ENCODE measurements at regions not wholly inside any gene's neighbourhood (a gene's known extent, or its start where the extent isn't known, plus 50 kb on each side); places are given as distances from the start of the nearest gene placed in this dataset.
"Not testable (repeated sequence)": the region's sequence is repeated elsewhere in the genome, so short reads cannot be mapped to it uniquely, and the experiment has no call there.

- ATAC-seq (no peak), DNase-seq (ENCODE audit: low read depth, low spot score) (no peak)
- no TSS peak for BruUV-seq (replicated peaks)
- in situ Hi-C loops (cut with HindIII; ENCODE audit: low pct_unique_long_range_greater_than_20kb, low sequenced_read_pairs) (no loop called here), intact Hi-C loops (cut with micrococcal nuclease; ENCODE audit: unreplicated experiment) (no loop called here)
- ChIA-PET POLR2A (no interaction called here), CTCF (no interaction called here)
- TF ChIP-seq SIN3A (IDR thresholded peaks at IDR 0.05; ENCODE audit: borderline replicate concordance, insufficient read depth, low read depth, low read length) (no peak), POLR2AphosphoS5 (IDR thresholded peaks at IDR 0.05; ENCODE audit: low read depth, low read length) (no peak), TCF7L2 (IDR thresholded peaks at IDR 0.05; ENCODE audit: low read depth, low read length) (no peak), CTCF (IDR thresholded peaks at IDR 0.05) (no peak), REST (IDR thresholded peaks at IDR 0.05; ENCODE audit: insufficient read depth in 1 of 2, low read depth in 2 of 2, low read length in 1 of 2) (no peak)
- no peaks in the 10 kb centered on the region for H3K4me1 ChIP-seq (ENCODE audit: control insufficient read depth, insufficient read depth, low read length)
- H3K27me3 ChIP-seq (ENCODE audit: control insufficient read depth, insufficient read depth, low read length), result no peaks in the 10 kb centered on the region
- no peak overlapping the region for H3K4me3 ChIP-seq (ENCODE audit: low read depth in 2 of 2, low read length in 2 of 2)
- H3K9me3 ChIP-seq (ENCODE audit: control insufficient read depth, insufficient read depth, low read depth, low read length), result no peaks in the 10 kb centered on the region
- H3K36me3 ChIP-seq (ENCODE audit: control insufficient read depth, insufficient read depth, low read length), result no peaks in the 10 kb centered on the region
- no peak overlapping the region for H3K27ac ChIP-seq (ENCODE audit: low read length)
Observed at GRCh38 chr15:20295238-20295811, 246.3 kb downstream of the GOLGA6L6 start.

- TF ChIP-seq TCF7L2 (IDR thresholded peaks at IDR 0.05; ENCODE audit: low read depth, low read length) (no peak), POLR2AphosphoS5 (IDR thresholded peaks at IDR 0.05; ENCODE audit: low read depth, low read length) (no peak), SIN3A (IDR thresholded peaks at IDR 0.05; ENCODE audit: borderline replicate concordance, insufficient read depth, low read depth, low read length) (no peak), REST (IDR thresholded peaks at IDR 0.05; ENCODE audit: insufficient read depth in 1 of 2, low read depth in 2 of 2, low read length in 1 of 2) (no peak)
- intact Hi-C loops (cut with micrococcal nuclease; ENCODE audit: unreplicated experiment), result no loop called here
- Histone ChIP-seq H3K27me3 (ENCODE audit: control insufficient read depth, insufficient read depth, low read length) (no peaks in the 10 kb centered on the region), H3K4me1 (ENCODE audit: control insufficient read depth, insufficient read depth, low read length) (no peaks in the 10 kb centered on the region), H3K36me3 (ENCODE audit: control insufficient read depth, insufficient read depth, low read length) (no peaks in the 10 kb centered on the region), H3K4me3 (ENCODE audit: low read depth in 2 of 2, low read length in 2 of 2) (no peak overlapping the region), H3K27ac (ENCODE audit: low read length) (no peak overlapping the region), H3K9me3 (ENCODE audit: control insufficient read depth, insufficient read depth, low read depth, low read length) (no peaks in the 10 kb centered on the region)
- no TSS peak for BruUV-seq (replicated peaks)
- DNase-seq (ENCODE audit: low read depth, low spot score) (no peak), ATAC-seq (no peak)
- in situ Hi-C loops (cut with HindIII; ENCODE audit: low pct_unique_long_range_greater_than_20kb, low sequenced_read_pairs), result no loop called here
- ChIA-PET CTCF (no interaction called here), POLR2A (no interaction called here)
Observed at GRCh38 chr15:20294651-20295237, 246.9 kb downstream of the GOLGA6L6 start.

- H3K27me3 ChIP-seq (ENCODE audit: control insufficient read depth, insufficient read depth, low read length); intact Hi-C loops (cut with micrococcal nuclease; ENCODE audit: unreplicated experiment); H3K4me1 ChIP-seq (ENCODE audit: control insufficient read depth, insufficient read depth, low read length); H3K27ac ChIP-seq (ENCODE audit: low read length); H3K9me3 ChIP-seq (ENCODE audit: control insufficient read depth, insufficient read depth, low read depth, low read length); in situ Hi-C loops (cut with HindIII; ENCODE audit: low pct_unique_long_range_greater_than_20kb, low sequenced_read_pairs); H3K36me3 ChIP-seq (ENCODE audit: control insufficient read depth, insufficient read depth, low read length); CTCF ChIA-PET; BruUV-seq (replicated peaks); ATAC-seq; DNase-seq (ENCODE audit: low read depth, low spot score); H3K4me3 ChIP-seq (ENCODE audit: low read depth in 2 of 2, low read length in 2 of 2); POLR2A ChIA-PET: not testable (repeated sequence)
Observed at GRCh38 chr15:20292422-20293005, 249.1 kb downstream of the GOLGA6L6 start.

- H3K4me3 ChIP-seq (ENCODE audit: low read depth in 2 of 2, low read length in 2 of 2); ATAC-seq; H3K9me3 ChIP-seq (ENCODE audit: control insufficient read depth, insufficient read depth, low read depth, low read length); DNase-seq (ENCODE audit: low read depth, low spot score); H3K36me3 ChIP-seq (ENCODE audit: control insufficient read depth, insufficient read depth, low read length); CTCF ChIA-PET; BruUV-seq (replicated peaks); intact Hi-C loops (cut with micrococcal nuclease; ENCODE audit: unreplicated experiment); POLR2A ChIA-PET; H3K27me3 ChIP-seq (ENCODE audit: control insufficient read depth, insufficient read depth, low read length); H3K27ac ChIP-seq (ENCODE audit: low read length); H3K4me1 ChIP-seq (ENCODE audit: control insufficient read depth, insufficient read depth, low read length); in situ Hi-C loops (cut with HindIII; ENCODE audit: low pct_unique_long_range_greater_than_20kb, low sequenced_read_pairs): not testable (repeated sequence)
Observed at GRCh38 chr15:20291616-20292015, 250.0 kb downstream of the GOLGA6L6 start.

Measured in Panc1 (cell line).